GM23338 (cell line): ENCODE measurements at regions not wholly inside any gene's neighbourhood (a gene's known extent, or its start where the extent isn't known, plus 50 kb on each side); places are given as distances from the start of the nearest gene placed in this dataset.

ENCODE experiments used
- EZH2phosphoT487 ChIP-seq: fragments of 200-600 bp; sonication (generic); IDR thresholded peaks from one replicate; pipeline ENCODE4 v1.8.1; 2018; ENCODE audit warnings: antibody characterized with exemption; ENCODE audit not compliant: unreplicated experiment
- ZNF114 ChIP-seq: fragments of 250-450 bp; sonication (Bioruptor Pico); IDR thresholded peaks from 2 replicates; pipeline ENCODE4 v1.5.0; 2020; ENCODE audit warnings: mild to moderate bottlenecking, moderate library complexity
- TF ChIP-seq, protein P1 (sequence below): fragments of 250-450 bp; sonication (Bioruptor Pico); IDR thresholded peaks from 2 replicates; pipeline ENCODE4 v1.5.0; 2020; ENCODE audit warnings: mild to moderate bottlenecking, moderate library complexity

DNA sequence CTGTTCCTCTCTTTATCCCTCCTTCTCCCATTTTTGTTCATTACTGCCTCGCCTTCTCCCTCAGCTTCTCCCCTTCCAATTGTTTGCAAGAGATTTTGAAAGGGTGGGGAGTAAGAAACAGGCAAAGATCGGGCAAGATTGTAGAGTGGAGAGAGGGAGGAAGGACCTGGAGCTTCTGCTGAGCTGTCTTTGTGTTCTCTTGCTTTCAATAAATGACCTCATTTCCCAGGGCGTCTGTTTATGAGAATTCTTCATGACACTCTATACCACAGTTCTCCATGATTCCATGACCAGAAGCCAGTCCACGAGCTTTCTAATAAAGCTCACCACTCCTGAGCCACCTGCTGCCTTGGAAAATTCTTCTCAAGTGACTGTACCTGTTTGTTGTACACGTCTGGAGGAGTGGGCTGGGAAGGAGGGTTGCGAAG lies 50.0 kb upstream of the PLEKHG1 start (continued):
- TF ChIP-seq, protein P1, sequence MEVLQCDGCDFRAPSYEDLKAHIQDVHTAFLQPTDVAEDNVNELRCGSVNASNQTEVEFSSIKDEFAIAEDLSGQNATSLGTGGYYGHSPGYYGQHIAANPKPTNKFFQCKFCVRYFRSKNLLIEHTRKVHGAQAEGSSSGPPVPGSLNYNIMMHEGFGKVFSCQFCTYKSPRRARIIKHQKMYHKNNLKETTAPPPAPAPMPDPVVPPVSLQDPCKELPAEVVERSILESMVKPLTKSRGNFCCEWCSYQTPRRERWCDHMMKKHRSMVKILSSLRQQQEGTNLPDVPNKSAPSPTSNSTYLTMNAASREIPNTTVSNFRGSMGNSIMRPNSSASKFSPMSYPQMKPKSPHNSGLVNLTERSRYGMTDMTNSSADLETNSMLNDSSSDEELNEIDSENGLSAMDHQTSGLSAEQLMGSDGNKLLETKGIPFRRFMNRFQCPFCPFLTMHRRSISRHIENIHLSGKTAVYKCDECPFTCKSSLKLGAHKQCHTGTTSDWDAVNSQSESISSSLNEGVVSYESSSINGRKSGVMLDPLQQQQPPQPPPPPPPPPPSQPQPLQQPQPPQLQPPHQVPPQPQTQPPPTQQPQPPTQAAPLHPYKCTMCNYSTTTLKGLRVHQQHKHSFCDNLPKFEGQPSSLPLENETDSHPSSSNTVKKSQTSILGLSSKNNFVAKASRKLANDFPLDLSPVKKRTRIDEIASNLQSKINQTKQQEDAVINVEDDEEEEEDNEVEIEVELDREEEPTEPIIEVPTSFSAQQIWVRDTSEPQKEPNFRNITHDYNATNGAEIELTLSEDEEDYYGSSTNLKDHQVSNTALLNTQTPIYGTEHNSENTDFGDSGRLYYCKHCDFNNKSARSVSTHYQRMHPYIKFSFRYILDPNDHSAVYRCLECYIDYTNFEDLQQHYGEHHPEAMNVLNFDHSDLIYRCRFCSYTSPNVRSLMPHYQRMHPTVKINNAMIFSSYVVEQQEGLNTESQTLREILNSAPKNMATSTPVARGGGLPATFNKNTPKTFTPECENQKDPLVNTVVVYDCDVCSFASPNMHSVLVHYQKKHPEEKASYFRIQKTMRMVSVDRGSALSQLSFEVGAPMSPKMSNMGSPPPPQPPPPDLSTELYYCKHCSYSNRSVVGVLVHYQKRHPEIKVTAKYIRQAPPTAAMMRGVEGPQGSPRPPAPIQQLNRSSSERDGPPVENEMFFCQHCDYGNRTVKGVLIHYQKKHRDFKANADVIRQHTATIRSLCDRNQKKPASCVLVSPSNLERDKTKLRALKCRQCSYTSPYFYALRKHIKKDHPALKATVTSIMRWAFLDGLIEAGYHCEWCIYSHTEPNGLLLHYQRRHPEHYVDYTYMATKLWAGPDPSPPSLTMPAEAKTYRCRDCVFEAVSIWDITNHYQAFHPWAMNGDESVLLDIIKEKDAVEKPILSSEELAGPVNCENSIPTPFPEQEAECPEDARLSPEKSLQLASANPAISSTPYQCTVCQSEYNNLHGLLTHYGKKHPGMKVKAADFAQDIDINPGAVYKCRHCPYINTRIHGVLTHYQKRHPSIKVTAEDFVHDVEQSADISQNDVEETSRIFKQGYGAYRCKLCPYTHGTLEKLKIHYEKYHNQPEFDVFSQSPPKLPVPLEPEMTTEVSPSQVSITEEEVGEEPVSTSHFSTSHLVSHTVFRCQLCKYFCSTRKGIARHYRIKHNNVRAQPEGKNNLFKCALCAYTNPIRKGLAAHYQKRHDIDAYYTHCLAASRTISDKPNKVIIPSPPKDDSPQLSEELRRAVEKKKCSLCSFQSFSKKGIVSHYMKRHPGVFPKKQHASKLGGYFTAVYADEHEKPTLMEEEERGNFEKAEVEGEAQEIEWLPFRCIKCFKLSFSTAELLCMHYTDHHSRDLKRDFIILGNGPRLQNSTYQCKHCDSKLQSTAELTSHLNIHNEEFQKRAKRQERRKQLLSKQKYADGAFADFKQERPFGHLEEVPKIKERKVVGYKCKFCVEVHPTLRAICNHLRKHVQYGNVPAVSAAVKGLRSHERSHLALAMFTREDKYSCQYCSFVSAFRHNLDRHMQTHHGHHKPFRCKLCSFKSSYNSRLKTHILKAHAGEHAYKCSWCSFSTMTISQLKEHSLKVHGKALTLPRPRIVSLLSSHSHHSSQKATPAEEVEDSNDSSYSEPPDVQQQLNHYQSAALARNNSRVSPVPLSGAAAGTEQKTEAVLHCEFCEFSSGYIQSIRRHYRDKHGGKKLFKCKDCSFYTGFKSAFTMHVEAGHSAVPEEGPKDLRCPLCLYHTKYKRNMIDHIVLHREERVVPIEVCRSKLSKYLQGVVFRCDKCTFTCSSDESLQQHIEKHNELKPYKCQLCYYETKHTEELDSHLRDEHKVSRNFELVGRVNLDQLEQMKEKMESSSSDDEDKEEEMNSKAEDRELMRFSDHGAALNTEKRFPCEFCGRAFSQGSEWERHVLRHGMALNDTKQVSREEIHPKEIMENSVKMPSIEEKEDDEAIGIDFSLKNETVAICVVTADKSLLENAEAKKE (CRISPR knock-in tag): no peak
- no peak for TF ChIP-seq EZH2phosphoT487
- no peak for TF ChIP-seq ZNF114 (CRISPR knock-in tag)
